Right forelimb (tissue), 1 donor: ENCODE measurements at regions not wholly inside any gene's neighbourhood (a gene's known extent, or its start where the extent isn't known, plus 50 kb on each side); places are given as distances from the start of the nearest gene placed in this dataset.

Experiments
- DNase-seq: peaks from one replicate; pipeline ENCODE4 v3.0.0-alpha.2; 2018

DNA sequence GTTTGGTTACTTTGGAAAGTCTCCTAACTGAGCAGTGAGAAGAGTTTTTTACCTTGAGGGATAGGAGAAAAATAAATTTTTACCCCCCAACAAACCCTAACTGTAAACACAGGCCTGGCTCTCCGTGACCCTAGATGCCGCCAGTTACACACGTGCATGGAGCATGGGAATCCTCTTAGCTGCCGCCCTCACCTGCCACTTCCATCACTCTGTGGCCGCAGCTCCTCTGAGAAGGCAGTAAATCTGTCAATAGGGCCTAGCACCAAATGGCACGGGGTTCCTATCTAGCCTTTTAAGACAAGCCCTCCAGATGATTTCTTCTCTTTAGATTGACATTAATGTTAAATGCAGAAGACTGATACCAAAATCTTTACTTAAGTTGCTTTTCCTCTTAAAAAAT is 330.3 kb upstream of the FAM241A start:
- no peak for DNase-seq

DNA sequence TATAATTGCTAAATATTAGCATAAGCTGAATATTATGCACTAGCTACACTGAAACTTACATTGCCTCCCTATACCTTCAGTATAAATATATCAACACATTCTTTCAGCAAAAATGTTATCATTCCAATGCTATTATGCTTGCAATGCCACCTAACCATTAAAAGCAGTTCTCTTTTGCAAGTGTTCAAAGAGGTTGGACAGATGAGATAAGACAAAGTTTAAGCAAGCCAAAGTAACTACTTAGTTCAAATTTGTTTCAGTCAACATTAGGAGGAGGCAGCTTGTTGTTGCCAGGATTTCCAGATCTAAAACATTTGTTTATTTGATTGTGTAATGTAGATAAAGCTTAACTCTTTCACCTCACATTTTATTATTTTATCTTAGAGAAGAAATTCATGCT is 323.9 kb upstream of the FAM241A start:
- no peak for DNase-seq

GRCh38 chr4:111836601-111837000 is 308.7 kb upstream of the FAM241A start:
- DNase-seq: no peak

- DNase-seq: no peak
Measured at GRCh38 chr4:111837761-111838160, 307.5 kb upstream of the FAM241A start.

- no peak for DNase-seq
Measured at GRCh38 chr4:111838406-111838930, 306.8 kb upstream of the FAM241A start.

DNA sequence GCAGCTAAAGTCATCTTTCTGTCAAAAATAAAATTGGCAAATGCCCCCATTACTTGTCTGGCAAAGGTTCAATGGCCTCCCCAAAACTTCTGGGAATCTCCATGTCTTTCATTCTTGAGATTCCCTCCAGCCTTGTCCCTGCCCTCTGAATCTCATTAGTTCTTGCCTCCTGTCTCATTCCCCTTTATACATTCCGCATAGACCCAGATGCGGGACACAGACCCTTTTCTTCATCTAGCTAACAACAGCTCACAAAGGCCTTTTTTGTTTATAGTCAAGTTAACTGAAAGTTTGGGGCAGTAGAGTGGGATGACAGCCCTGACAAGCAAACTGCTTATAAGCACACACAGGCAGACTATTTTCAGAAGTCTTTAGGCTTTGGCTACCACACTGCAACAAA is 306.1 kb upstream of the FAM241A start:
- DNase-seq: no peak

DNA sequence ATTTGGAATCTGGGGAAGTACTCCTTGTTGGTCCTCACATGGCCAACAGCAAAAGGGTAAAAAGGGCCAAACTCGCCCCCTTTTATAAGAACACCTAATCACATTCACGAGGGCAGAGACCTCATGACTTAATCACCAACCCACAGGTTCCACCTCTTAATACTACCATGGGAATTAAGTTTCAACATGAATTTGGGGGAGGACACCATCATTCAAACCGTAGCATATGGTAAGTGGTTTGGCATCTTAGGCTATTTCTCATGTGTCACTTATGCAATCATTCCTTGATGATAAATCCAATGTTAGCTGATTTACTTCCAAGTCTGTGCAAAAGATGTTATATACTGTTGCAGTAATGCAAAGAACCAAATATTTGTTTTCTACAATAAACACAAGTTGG is 302.9 kb upstream of the FAM241A start:
- no peak for DNase-seq

GRCh38 chr4:111847296-111848008 is 297.8 kb upstream of the FAM241A start:
- DNase-seq: no peak

DNA sequence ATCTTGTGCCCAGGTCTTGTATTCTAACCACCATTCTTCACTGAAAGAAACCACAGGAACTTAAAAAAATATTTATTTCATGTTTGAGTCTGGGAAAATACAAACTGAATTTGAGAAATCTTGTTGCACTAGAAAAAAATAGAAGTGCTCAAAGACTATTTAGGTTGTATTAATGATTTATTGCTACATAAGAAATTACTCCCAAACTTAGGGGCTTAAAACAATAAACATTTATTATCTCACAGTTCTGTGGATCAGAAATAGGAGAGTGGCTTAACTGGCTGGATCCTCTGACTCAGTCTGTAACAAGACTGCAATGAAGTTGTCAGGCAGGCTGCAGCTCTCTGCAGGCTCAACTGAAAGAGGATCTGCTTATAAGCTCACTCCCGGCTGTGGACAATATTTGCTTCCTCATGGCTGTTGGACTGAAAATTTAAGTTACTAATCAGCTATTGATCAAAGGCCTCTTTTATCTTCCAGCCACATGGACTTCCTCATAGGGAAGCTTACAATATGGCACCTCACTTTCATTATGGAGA is 295.4 kb upstream of the FAM241A start:
- DNase-seq: no peak

DNA sequence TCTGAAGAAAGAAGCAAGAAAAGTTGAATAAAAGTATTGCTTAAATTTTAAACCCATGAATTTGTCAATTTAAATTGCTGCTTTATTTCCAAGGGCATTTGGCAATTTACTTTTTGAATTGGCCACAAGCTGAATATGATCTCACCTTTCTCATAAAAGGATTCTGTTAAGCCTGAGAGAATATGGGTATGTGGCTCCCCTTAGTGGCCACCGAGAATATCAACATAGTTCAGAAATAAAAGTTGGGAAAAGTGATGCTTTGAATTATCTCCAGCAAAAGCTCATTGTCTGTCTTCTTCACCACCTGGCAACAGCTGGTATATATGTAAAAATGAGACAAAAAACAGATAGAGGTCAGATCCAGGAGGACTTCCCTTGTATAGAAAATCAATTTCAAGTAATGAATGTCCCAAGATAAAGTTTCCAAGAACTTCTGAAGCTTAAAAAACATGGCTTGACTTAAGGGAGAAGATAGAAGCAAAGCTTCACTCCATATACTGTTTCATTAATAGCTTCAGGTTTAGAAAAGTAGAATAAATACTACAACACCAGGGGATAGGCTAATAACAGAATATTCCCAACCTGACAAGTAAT is 290.7 kb upstream of the FAM241A start:
- DNase-seq: no peak

- DNase-seq: no peak
Measured at GRCh38 chr4:111855308-111855707, 289.9 kb upstream of the FAM241A start.

- no peak for DNase-seq
Measured at GRCh38 chr4:111864066-111864465, 281.2 kb upstream of the FAM241A start.

DNA sequence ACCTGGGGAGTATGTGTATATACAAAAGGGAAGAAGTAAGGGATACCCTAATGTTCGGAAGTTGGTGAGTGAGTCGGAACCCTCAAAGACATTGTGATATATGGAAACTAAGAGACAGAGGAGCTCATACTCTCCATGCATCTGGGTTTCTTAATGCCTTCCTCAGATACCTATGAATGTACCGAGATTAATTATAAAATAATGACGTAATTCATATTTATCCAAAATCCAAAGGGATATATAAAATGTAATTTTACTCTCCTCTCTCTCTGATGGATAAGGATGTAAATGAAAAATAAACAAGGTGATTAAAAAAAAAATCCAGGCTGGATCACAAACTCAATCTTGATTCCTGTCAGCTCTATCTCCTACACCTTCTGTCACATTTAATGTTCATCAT is 275.9 kb upstream of the FAM241A start:
- DNase-seq: no peak

- no peak for DNase-seq
Measured at GRCh38 chr4:111871802-111872201, 273.5 kb upstream of the FAM241A start.

- no peak for DNase-seq
Measured at GRCh38 chr4:111873801-111874200, 271.5 kb upstream of the FAM241A start.

DNA sequence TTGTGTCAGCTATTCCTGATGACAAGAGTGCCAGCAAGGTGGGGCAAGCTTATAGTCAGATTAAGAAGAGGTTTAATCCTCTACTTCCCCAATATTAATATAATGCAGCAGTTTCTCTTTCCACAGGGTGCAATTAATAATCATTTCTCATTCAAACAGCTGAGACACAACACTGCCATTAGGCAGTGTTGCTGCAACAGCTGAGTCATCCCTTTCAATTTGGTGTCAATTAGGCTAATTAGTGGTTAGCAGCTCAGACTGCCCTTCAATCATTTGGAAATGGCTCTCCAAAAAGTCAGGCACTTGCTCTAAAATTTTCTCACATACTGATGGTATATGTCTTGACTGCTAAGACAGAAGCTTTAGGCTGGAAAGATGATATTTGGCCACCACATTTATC is 265.7 kb upstream of the FAM241A start:
- no peak for DNase-seq

GRCh38 chr4:111880116-111880515 is 265.1 kb upstream of the FAM241A start:
- DNase-seq: no peak

DNA sequence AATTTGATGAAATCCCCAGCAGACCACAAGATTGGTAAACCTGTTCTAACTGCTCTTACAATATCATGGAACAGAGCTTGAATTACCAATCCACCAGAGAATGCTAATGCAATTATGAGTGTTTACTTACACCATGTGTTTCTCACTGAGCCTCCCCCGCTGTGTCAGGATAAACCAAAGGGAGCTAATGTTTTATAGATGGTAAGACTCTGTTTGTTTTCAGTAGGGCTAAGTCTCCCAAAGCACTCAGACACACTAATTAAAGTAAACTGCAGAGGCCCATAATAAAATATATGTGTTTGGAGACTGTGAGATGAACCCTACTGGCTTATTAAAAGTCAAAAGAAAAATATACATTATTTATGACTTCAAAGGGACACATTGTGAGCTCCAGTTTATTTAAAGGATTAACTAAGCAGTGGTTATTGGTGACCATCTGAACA is 261.7 kb upstream of the FAM241A start:
- no peak for DNase-seq

- DNase-seq: no peak
Measured at GRCh38 chr4:111890412-111890811, 254.8 kb upstream of the FAM241A start.

- no peak for DNase-seq
Measured at GRCh38 chr4:111905511-111905910, 239.7 kb upstream of the FAM241A start.

DNA sequence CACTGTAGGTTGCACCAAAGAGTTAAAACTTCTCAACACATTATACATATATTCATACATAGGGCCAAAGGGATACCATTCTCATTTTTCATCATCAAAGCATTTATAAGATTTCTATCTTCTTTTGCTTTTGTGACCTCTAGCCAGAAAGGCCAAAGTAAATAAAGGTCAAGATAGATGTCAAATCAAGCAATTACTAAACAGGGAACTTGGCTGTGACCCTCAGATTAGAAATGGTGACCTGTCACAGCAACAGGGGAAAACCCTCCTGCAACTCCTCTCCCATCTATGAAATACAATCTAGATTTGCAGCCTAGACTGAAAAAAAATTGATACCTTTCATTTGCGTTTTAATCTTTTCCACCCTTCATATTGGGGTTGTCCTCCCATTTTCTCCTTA is 225.6 kb upstream of the FAM241A start:
- no peak for DNase-seq

DNA sequence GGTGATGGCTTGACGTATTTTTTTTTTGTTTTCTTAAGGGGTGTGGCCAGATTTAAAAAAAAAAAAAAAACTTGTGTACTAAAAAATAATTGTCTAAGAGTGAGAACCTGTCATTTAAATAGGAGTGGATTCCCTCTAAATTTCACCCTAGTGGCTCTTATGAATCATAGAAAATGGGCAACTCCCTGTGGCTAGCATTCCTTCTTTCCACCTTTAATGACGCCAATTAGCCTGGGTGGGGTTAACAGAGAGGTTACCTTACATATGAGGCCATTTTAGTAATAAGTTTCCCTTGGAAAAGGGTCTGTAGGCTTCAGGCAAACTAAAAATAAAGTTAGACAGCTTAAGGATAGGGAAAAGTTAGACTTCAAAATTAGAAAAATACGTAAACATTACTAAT is 223.5 kb upstream of the FAM241A start:
- DNase-seq: no peak

DNA sequence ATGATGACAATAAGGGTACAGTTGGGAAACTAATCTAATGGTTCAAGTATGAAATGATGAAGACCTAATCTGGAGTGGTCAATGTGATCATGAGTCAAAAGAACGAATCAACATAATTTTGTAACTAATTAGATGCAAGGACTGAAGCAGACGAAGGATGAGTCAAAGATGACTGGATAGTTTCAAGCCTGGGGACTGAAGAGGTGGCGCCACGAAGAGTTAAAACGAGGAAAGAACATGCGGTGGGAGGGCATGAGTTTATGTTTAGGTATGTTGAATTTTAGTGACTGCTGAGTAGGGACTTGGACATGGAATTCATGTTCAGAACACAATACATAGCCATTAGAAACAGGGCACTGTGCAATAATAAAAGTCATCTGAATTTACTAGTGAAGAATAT is 221.5 kb upstream of the FAM241A start:
- DNase-seq: no peak

GRCh38 chr4:111924696-111925095 is 220.6 kb upstream of the FAM241A start:
- DNase-seq: no peak
